Common myeloid progenitor, CD34-positive (primary cell): ENCODE measurements at regions not wholly inside any gene's neighbourhood (a gene's known extent, or its start where the extent isn't known, plus 50 kb on each side); places are given as distances from the start of the nearest gene placed in this dataset.

ENCODE experiments used
- CTCF ChIA-PET: fragments of 350-600 bp; sonication (Branson Sonifier 250); formaldehyde crosslinking; loops from one replicate; lab custom pipeline; 2021; ENCODE audit warnings: antibody characterized with exemption; lab: Charles Lee
- POLR2A ChIA-PET: fragments of 350-600 bp; sonication (Branson Sonifier 250); formaldehyde crosslinking; loops from one replicate; lab custom pipeline; 2021; ENCODE audit warnings: antibody characterized with exemption; lab: Charles Lee
- DNase-seq, 3 donors: peaks; one replicate each; pipeline versions ENCODE4 v3.0.0 to v3.0.0-alpha.2; 2013
- H3K27ac ChIP-seq, 2 experiments: 1 replicate in 1 of 2; 2 replicates in 1 of 2; pipeline ENCODE4 v1.7.0; 2013; ENCODE audit warnings: inconsistent platforms in 2 of 2, low read length in 2 of 2, mild to moderate bottlenecking in 2 of 2, low read depth in 1 of 2, moderate library complexity in 1 of 2; ENCODE audit not compliant: severe bottlenecking in 2 of 2, insufficient read depth in 1 of 2, poor library complexity in 1 of 2
- H3K27me3 ChIP-seq, 5 experiments: replicated peaks in 2 of 5; 1 replicate in 3 of 5; 2 replicates in 2 of 5; pipeline versions ENCODE4 v1.6.1 to v1.7.0; 2013; ENCODE audit warnings: low read length in 4 of 5, mild to moderate bottlenecking in 2 of 5, moderate library complexity in 2 of 5, inconsistent platforms in 1 of 5; ENCODE audit not compliant: insufficient read depth in 5 of 5, control insufficient read depth in 4 of 5
- H3K36me3 ChIP-seq, 4 experiments: 1 replicate in 2 of 4; 2 replicates in 2 of 4; pipeline versions ENCODE4 v1.6.1 to v1.7.0; 2013; ENCODE audit warnings: low read length in 3 of 4, control low read depth in 1 of 4, mild to moderate bottlenecking in 1 of 4; ENCODE audit not compliant: control insufficient read depth in 4 of 4, insufficient read depth in 4 of 4
- H3K4me1 ChIP-seq, 4 experiments: 1 replicate in 3 of 4; 2 replicates in 1 of 4; pipeline versions ENCODE4 v1.6.1 to v1.7.1; 2013; ENCODE audit warnings: low read length in 3 of 4, mild to moderate bottlenecking in 3 of 4, control low read depth in 1 of 4, inconsistent platforms in 1 of 4, moderate library complexity in 1 of 4; ENCODE audit not compliant: control insufficient read depth in 4 of 4, insufficient read depth in 4 of 4; ENCODE audit errors: control extremely low read depth in 1 of 4
- H3K4me3 ChIP-seq, 7 experiments: 1 replicate in 4 of 7; 2 replicates in 3 of 7; pipeline versions ENCODE4 v1.5.1 to v1.7.0; 2013; ENCODE audit warnings: mild to moderate bottlenecking in 7 of 7, low read length in 6 of 7, moderate library complexity in 6 of 7, inconsistent platforms in 2 of 7, low read depth in 2 of 7, control low read depth in 1 of 7; ENCODE audit not compliant: insufficient read depth in 4 of 7, control insufficient read depth in 1 of 7; ENCODE audit errors: extremely low read depth in 1 of 7
- H3K9me3 ChIP-seq, 5 experiments: 1 replicate in 4 of 5; 2 replicates in 1 of 5; pipeline versions ENCODE4 v1.6.1 to v1.7.1; 2013; ENCODE audit warnings: low read length in 4 of 5, mild to moderate bottlenecking in 2 of 5, inconsistent platforms in 1 of 5, low read depth in 1 of 5, moderate library complexity in 1 of 5; ENCODE audit not compliant: control insufficient read depth in 4 of 5, insufficient read depth in 2 of 5; ENCODE audit errors: control extremely low read depth in 1 of 5
- WGBS: methylation state at CpG from one replicate; pipeline ENCODE4 v1.1.5; 2013; ENCODE audit not compliant: insufficient coverage; 5-methylcytosine and 5-hydroxymethylcytosine counted together

DNA sequence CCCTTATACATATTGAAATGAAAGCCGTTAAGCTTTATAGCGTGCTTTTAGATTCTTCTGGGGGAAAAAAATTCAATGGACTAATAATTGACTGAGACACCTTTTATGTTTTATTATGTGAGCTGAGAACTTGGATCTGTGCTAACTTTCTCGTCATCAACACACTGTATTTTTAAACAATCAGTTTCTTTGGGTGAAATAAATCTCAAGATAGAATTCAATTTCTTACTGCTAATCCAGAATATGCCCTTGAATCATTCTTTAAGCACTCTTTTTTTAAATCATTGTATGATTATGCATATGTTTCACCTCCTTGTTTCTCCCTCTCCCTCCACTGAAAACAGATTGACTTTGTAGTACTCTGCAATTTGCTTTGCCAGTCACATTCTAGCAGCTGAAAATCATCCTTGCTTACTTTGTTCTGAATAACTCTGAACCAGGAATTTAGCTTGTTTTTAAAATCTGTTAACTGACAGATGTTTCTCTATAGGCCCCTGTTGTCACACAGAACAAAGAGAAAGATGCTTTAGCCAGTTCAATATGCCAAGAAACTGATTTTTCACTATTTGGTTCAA is 81.5 kb downstream of the SLIT2 start:
- no peaks in the 10 kb centered on the region for H3K27me3 ChIP-seq
- H3K36me3 ChIP-seq, result no peaks in the 10 kb centered on the region
- WGBS, result no CpG with 5 or more reads among the region's 3 CpGs
- no peak overlapping the region for H3K27ac ChIP-seq
- no peaks in the 10 kb centered on the region for H3K9me3 ChIP-seq
- no peak overlapping the region for H3K4me3 ChIP-seq
- POLR2A ChIA-PET, result no interaction called here
- no peaks in the 10 kb centered on the region for H3K4me1 ChIP-seq
- CTCF ChIA-PET, result no interaction called here
- no peak for DNase-seq

DNA sequence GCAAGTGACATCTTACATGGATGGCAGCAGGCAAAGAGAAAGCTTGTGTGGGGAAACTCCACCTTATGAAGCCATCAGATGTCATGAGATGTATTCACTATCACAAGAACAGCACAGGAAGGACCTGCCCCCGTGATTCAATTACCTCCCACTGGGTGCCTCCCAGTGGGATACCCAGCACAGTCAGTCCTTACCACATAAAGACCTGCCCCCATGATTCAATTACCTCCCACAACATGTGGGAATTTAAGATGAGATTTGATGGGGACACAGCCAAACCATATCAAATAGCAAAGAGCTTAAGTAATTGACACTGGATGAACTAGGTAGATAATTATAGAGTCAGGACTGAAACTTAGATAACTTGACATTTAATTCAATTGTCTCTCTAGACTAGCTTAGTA is 85.6 kb downstream of the SLIT2 start:
- Histone ChIP-seq H3K27me3 (no peaks in the 10 kb centered on the region), H3K4me1 (no peaks in the 10 kb centered on the region), H3K36me3 (no peaks in the 10 kb centered on the region), H3K27ac (no peak overlapping the region), H3K9me3 (no peaks in the 10 kb centered on the region), H3K4me3 (no peak overlapping the region)
- CTCF ChIA-PET, result no interaction called here
- no CpG with 5 or more reads among the region's 1 CpG for WGBS
- no peak for DNase-seq
- POLR2A ChIA-PET, result no interaction called here

DNA sequence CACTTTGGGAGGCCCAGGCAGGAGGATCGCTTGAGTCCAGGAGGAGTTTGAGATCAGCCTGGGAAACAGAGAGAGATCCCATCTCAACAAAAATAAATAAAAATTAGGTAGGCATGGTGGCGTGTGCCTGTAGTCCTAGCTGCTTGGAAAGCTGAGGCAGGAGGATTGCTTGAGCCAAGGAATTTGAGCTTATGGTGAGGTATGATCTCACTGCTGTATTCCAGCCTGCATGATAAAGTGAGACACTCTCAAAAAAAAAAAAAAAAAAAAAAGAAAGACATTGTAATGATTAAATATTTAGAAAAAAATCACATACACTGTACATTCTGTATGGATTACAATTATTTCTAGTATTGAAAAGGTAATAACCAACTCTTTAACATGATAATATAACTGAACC is 87.1 kb downstream of the SLIT2 start:
- H3K27me3 ChIP-seq, result no peaks in the 10 kb centered on the region
- no peak for DNase-seq
- H3K4me1 ChIP-seq, result no peaks in the 10 kb centered on the region
- ChIA-PET POLR2A (no interaction called here), CTCF (no interaction called here)
- no CpG with 5 or more reads among the region's 2 CpGs for WGBS
- H3K27ac ChIP-seq, result no peak overlapping the region
- no peaks in the 10 kb centered on the region for H3K9me3 ChIP-seq
- H3K36me3 ChIP-seq, result no peaks in the 10 kb centered on the region
- no peak overlapping the region for H3K4me3 ChIP-seq

DNA sequence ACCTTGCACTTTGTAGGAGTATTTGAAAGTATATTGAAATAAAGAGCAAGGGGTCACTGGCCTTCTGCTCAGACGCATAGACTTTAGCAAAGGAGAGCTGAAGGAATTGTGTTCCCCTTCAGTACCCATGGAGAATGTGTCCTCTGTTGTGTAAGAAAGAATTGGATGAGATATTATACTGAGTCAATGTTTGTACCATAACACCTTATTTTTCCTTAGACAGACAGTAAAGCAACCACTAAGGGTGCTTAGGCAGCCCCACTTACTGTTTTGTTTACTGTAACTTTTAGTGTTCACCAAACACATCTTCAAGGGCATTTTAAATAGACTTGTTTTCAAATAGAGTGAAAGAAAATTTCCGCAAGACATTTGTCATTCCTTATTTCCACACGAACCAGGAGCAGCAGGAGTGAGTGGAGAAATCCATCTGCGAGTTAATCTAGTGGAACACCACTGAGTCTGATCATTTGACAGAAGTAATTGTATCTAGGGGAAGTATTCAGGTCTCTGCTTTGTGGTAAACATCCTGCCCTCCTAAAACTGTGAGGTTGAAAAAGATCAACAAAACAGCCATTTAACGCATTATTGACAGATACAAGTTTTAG is 89.5 kb downstream of the SLIT2 start:
- POLR2A ChIA-PET, result no interaction called here
- DNase-seq, result no peak
- Histone ChIP-seq H3K36me3 (no peaks in the 10 kb centered on the region), H3K27ac (no peak overlapping the region), H3K9me3 (no peaks in the 10 kb centered on the region), H3K4me3 (no peak overlapping the region), H3K4me1 (no peaks in the 10 kb centered on the region), H3K27me3 (no peaks in the 10 kb centered on the region)
- 80% methylated on average over 1 of the region's 5 CpGs for WGBS
- CTCF ChIA-PET, result no interaction called here

DNA sequence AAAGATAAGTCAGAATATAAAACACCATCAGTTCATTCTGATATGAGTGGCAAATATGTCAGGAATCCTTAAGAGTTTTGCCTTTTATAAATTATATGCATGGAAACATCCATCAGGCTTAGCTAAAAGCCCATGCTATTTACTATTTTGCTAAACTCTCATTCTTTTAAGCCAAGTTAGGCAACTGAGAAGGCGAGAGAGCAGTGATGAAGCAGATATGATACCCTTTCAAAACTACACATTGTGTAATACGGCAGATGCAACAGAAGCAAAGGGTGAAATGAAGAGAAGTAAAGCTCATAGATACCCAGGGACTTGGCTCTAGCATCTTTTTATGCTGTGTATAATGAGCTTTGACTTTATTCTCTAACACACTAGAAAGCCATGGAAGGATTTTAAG is 95.8 kb downstream of the SLIT2 start:
- no peak for DNase-seq
- ChIA-PET CTCF (no interaction called here), POLR2A (no interaction called here)
- no peaks in the 10 kb centered on the region for H3K36me3 ChIP-seq
- no peaks in the 10 kb centered on the region for H3K27me3 ChIP-seq
- H3K4me1 ChIP-seq, result no peaks in the 10 kb centered on the region
- no CpG with 5 or more reads among the region's 2 CpGs for WGBS
- H3K9me3 ChIP-seq, result no peaks in the 10 kb centered on the region
- H3K4me3 ChIP-seq, result no peak overlapping the region
- H3K27ac ChIP-seq, result no peak overlapping the region

DNA sequence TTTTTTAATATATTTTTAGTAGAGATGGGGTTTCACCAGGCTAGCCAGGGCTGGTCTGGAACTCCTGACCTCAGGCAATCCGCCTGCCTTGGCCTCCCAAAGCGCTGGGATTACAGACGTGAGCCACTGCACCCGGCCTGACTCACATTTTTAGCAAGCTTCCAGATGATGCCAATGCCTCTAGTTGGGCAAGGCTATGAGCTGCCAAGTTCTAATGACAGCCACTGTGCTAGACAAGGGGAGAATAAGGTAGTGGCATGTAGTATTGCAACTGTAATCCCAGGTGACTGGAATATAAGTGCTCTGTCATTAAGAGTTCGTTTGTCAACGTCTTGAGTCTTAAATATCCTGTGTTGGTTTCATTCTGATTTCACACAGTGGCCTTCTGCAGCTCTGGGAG is 96.7 kb downstream of the SLIT2 start:
- 95% methylated on average over 6 of the region's 6 CpGs for WGBS
- no peak overlapping the region for H3K27ac ChIP-seq
- H3K9me3 ChIP-seq, result no peaks in the 10 kb centered on the region
- POLR2A ChIA-PET, result no interaction called here
- no peak overlapping the region for H3K4me3 ChIP-seq
- no peaks in the 10 kb centered on the region for H3K4me1 ChIP-seq
- CTCF ChIA-PET, result interaction anchor here (0.6 kb wide), 1 partner anchor 27 kb away, joined by 3 read pairs; no protein-coding TSS in a partner anchor
- H3K27me3 ChIP-seq, result no peaks in the 10 kb centered on the region
- DNase-seq, result no peak
- no peaks in the 10 kb centered on the region for H3K36me3 ChIP-seq

DNA sequence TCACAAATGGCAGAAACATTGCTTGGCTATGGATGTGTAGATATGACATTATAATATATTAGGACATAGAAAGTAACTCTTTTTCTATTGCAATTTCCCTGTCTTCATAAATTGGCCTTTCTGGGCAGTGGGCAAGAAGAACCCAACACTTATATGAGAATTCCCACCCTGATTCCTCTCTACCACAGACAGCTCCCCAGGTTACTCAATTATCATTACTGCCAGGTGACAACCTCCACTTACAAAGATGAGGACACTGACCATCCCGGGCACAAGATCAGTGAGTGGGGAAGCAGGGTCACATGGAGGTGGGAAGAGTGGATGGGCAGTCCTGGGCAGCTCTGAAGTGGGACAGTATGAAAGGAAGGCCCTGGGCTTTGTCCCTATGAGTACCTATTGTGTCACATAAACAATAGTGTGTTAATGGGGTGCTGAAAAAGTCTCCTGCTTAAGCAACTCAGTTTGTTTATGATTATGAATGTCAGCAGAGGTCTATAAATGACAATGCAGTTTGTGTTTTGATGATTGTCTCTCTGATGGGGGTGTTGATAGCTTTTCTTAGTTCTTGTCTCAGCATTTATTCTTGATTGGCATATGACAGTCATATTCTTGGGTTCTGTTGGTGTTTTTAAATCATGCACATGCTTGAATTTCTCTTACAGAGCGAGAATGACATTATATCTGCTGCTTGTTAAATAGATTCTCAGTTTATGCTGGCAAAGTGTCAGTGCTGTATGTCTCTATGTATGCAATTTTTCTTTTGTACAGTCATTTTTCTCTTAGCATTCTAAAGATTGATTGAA is 99.9 kb downstream of the SLIT2 start:
- 67% methylated on average over 2 of the region's 2 CpGs for WGBS
- CTCF ChIA-PET, result no interaction called here

More for the DNA sequence above, 99.9 kb downstream of the SLIT2 start:
- DNase-seq, result no peak
- peaks cover 0 to 2% (median 0%) of the 10 kb centered on the region in 5 experiments for H3K27me3 ChIP-seq
- no peak overlapping the region for H3K27ac ChIP-seq
- H3K4me1 ChIP-seq, result no peaks in the 10 kb centered on the region
- no peaks in the 10 kb centered on the region for H3K36me3 ChIP-seq
- H3K4me3 ChIP-seq, result no peak overlapping the region
- POLR2A ChIA-PET, result no interaction called here
- no peaks in the 10 kb centered on the region for H3K9me3 ChIP-seq
